IMR-90 (cell line): ENCODE measurements at regions not wholly inside any gene's neighbourhood (a gene's known extent, or its start where the extent isn't known, plus 50 kb on each side); places are given as distances from the start of the nearest gene placed in this dataset.

Experiments
- ATAC-seq: fragments of 200-7000 bp; cut with Tn5 transposase; 2 replicates; pipeline ENCODE4 v1.9.1; 2020; ENCODE audit warnings: low read depth, mild to moderate bottlenecking, moderate library complexity
- BruUV-seq: library from RNA; stranded (reverse); fragments of 400-500 nt; replicated peaks from 2 replicates; lab custom pipeline; 2021; lab: Mats Ljungman, UMichigan
- CTCF ChIA-PET: fragments of 300-600 bp; formaldehyde crosslinking; extraction: SDS; loops from one replicate; lab custom pipeline; 2021; ENCODE audit warnings: antibody characterized with exemption; lab: Yijun Ruan, JAX
- POLR2A ChIA-PET: fragments of 300-600 bp; sonication (Branson Sonifier 250); formaldehyde crosslinking; loops from one replicate; lab custom pipeline; 2022; ENCODE audit warnings: antibody characterized with exemption; ENCODE audit not compliant: unreplicated experiment; lab: Charles Lee
- DNase-seq: peaks from one replicate; pipeline ENCODE4 v3.0.0; 2013
- H2AFZ ChIP-seq: replicated peaks from 2 replicates; pipeline ENCODE3; 2013; ENCODE audit warnings: low read length, mild to moderate bottlenecking; ENCODE audit not compliant: poor library complexity
- H2AK5ac ChIP-seq: 2 replicates; pipeline ENCODE4 v1.6.1; 2013; ENCODE audit warnings: low read depth, low read length, inconsistent platforms
- H2AK9ac ChIP-seq: replicated peaks from 2 replicates; pipeline ENCODE3; 2013; ENCODE audit warnings: mild to moderate bottlenecking, low read depth, low read length, moderate library complexity; ENCODE audit not compliant: poor library complexity
- H2BK120ac ChIP-seq: 2 replicates; pipeline ENCODE4 v1.6.1; 2013; ENCODE audit warnings: low read depth, low read length, inconsistent platforms
- H2BK15ac ChIP-seq: 3 replicates; pipeline ENCODE4 v1.6.1; 2013; ENCODE audit warnings: low read depth, low read length, inconsistent platforms
- H2BK20ac ChIP-seq: 2 replicates; pipeline ENCODE4 v1.6.1; 2013; ENCODE audit warnings: low read depth, mild to moderate bottlenecking, inconsistent platforms, low read length, moderate library complexity
- H2BK5ac ChIP-seq: 2 replicates; pipeline ENCODE4 v1.6.1; 2013; ENCODE audit warnings: mild to moderate bottlenecking, low read depth, low read length, inconsistent platforms; ENCODE audit not compliant: poor library complexity, severe bottlenecking
- H3K14ac ChIP-seq: replicated peaks from 2 replicates; pipeline ENCODE4 v1.6.1; 2013; ENCODE audit warnings: low read depth, low read length, inconsistent platforms
- H3K18ac ChIP-seq: 2 replicates; pipeline ENCODE4 v1.6.1; 2013; ENCODE audit warnings: low read depth, low read length, control low read depth
- H3K23ac ChIP-seq: 2 replicates; pipeline ENCODE4 v1.6.1; 2013; ENCODE audit warnings: low read depth, low read length, inconsistent platforms
- H3K27ac ChIP-seq: 2 replicates; pipeline ENCODE4 v1.5.1; 2013; ENCODE audit warnings: mild to moderate bottlenecking, control low read depth, low read length; ENCODE audit not compliant: insufficient read depth
- H3K27me3 ChIP-seq: 2 replicates; pipeline ENCODE4 v1.6.1; 2013; ENCODE audit warnings: low read length; ENCODE audit not compliant: control insufficient read depth, insufficient read depth
- H3K36me3 ChIP-seq: 2 replicates; pipeline ENCODE4 v1.6.1; 2013; ENCODE audit warnings: low read length, mixed read lengths; ENCODE audit not compliant: control insufficient read depth, insufficient read depth
- H3K4ac ChIP-seq: 2 replicates; pipeline ENCODE4 v1.6.1; 2013; ENCODE audit warnings: low read depth, low read length, inconsistent platforms
- H3K4me1 ChIP-seq: 2 replicates; pipeline ENCODE4 v1.6.1; 2013; ENCODE audit warnings: low read length, mixed read lengths; ENCODE audit not compliant: control insufficient read depth, insufficient read depth
- H3K4me2 ChIP-seq: 2 replicates; pipeline ENCODE4 v1.6.1; 2013; ENCODE audit warnings: low read depth, mild to moderate bottlenecking, control low read depth, low read length, moderate library complexity
- H3K4me3 ChIP-seq: 2 replicates; pipeline ENCODE4 v1.5.1; 2013; ENCODE audit warnings: low read depth, mild to moderate bottlenecking, control low read depth, low read length, moderate library complexity; ENCODE audit not compliant: insufficient read depth
- H3K56ac ChIP-seq: 2 replicates; pipeline ENCODE4 v1.6.1; 2013; ENCODE audit warnings: low read length, inconsistent platforms; ENCODE audit not compliant: insufficient read depth; ENCODE audit errors: extremely low read depth
- H3K79me1 ChIP-seq, 2 experiments: 2 replicates each; pipeline ENCODE4 v1.6.1; 2013; ENCODE audit warnings: low read length in 2 of 2, inconsistent platforms in 1 of 2, low read depth in 1 of 2
- H3K9ac ChIP-seq: 2 replicates; pipeline ENCODE4 v1.6.1; 2013; ENCODE audit warnings: low read depth, low read length, control low read depth
- H3K9me1 ChIP-seq: 2 replicates; pipeline ENCODE4 v1.6.1; 2013; ENCODE audit warnings: low read length, inconsistent platforms; ENCODE audit not compliant: insufficient read depth
- H3K9me3 ChIP-seq: 2 replicates; pipeline ENCODE4 v1.6.1; 2013; ENCODE audit warnings: low read length; ENCODE audit not compliant: control insufficient read depth, insufficient read depth
- H4K20me1 ChIP-seq: 2 replicates; pipeline ENCODE4 v1.6.1; 2013; ENCODE audit warnings: low read length, inconsistent platforms; ENCODE audit not compliant: insufficient read depth
- H4K5ac ChIP-seq: 2 replicates; pipeline ENCODE4 v1.6.1; 2013; ENCODE audit warnings: mild to moderate bottlenecking, low read depth, low read length, control low read depth
- H4K8ac ChIP-seq, 2 experiments: 2 replicates each; pipeline ENCODE4 v1.6.1; 2013; ENCODE audit warnings: low read depth in 2 of 2, low read length in 2 of 2, control low read depth in 1 of 2, inconsistent platforms in 1 of 2
- H4K91ac ChIP-seq: 2 replicates; pipeline ENCODE4 v1.6.1; 2013; ENCODE audit warnings: low read depth, low read length, inconsistent platforms; ENCODE audit not compliant: insufficient read depth
- CEBPB ChIP-seq: IDR thresholded peaks from 2 replicates; pipeline ENCODE4 v1.6.1; 2012; ENCODE audit warnings: low read depth, low read length, improper control_type of control experiment
- CHD1 ChIP-seq: IDR thresholded peaks from 2 replicates; pipeline ENCODE4 v1.6.1; 2012; ENCODE audit warnings: low read depth, low read length, improper control_type of control experiment
- ELK1 ChIP-seq: fragments of 150-350 bp; IDR thresholded peaks from 2 replicates; pipeline ENCODE4 v1.6.1; 2016; ENCODE audit warnings: low read depth, mild to moderate bottlenecking, low read length, moderate library complexity, borderline replicate concordance
- MXI1 ChIP-seq: IDR thresholded peaks from 2 replicates; pipeline ENCODE4 v1.6.1; 2012; ENCODE audit warnings: low read depth, mild to moderate bottlenecking, low read length, moderate library complexity, borderline replicate concordance
- NFE2L2 ChIP-seq: fragments of 150-350 bp; IDR thresholded peaks from 2 replicates; pipeline ENCODE4 v1.6.1; 2016; ENCODE audit warnings: low read depth, mild to moderate bottlenecking, low read length
- RAD21 ChIP-seq: IDR thresholded peaks from 2 replicates; pipeline ENCODE4 v1.6.1; 2012; ENCODE audit warnings: low read length, improper control_type of control experiment
- RCOR1 ChIP-seq: IDR thresholded peaks from 2 replicates; pipeline ENCODE4 v1.6.1; 2012; ENCODE audit warnings: mild to moderate bottlenecking, low read length, improper control_type of control experiment; ENCODE audit not compliant: insufficient replicate concordance
- RFX5 ChIP-seq: IDR thresholded peaks from 2 replicates; pipeline ENCODE4 v1.8.0; 2012; ENCODE audit warnings: low read depth, mild to moderate bottlenecking, low read length, moderate library complexity
- SMC3 ChIP-seq: fragments of 150-350 bp; IDR thresholded peaks from 2 replicates; pipeline ENCODE4 v1.6.1; 2016; ENCODE audit warnings: low read depth, mild to moderate bottlenecking, antibody characterized with exemption, low read length, moderate library complexity
- USF2 ChIP-seq: fragments of 150-350 bp; IDR thresholded peaks from 2 replicates; pipeline ENCODE4 v1.6.1; 2017; ENCODE audit warnings: mild to moderate bottlenecking, antibody characterized with exemption, low read length, low read depth
- WGBS, 2 experiments: methylation state at CpG; one replicate each; pipeline versions ENCODE4 v1.1.5 to v1.1.7; 2013; ENCODE audit warnings: missing lambda C conversion rate in 2 of 2; ENCODE audit not compliant: insufficient read length in 1 of 2; ENCODE audit errors: extremely low coverage in 2 of 2; 5-methylcytosine and 5-hydroxymethylcytosine counted together
- dilution Hi-C: fragments of 300-500 bp; cut with HindIII; formaldehyde crosslinking; loops from one replicate; pipeline ENCODE4 v1.14.3; 2018; ENCODE audit warnings: low sequenced_read_pairs; ENCODE audit not compliant: unreplicated experiment
- in situ Hi-C: fragments of 300-500 bp; cut with MboI; formaldehyde crosslinking; loops from 3 replicates; pipeline ENCODE4 v1.14.3; 2019; ENCODE audit warnings: low sequenced_read_pairs, inconsistent platforms, mixed read lengths
- intact Hi-C: fragments of 100-400 bp; cut with micrococcal nuclease; formaldehyde crosslinking; loops from 2 replicates; pipeline ENCODE4 v1.10.0; 2022

- intact Hi-C loops = no loop called here
- Histone ChIP-seq H2BK5ac (no peak overlapping the region), H2AFZ (no peak overlapping the region), H4K20me1 (no peaks in the 10 kb centered on the region), H3K9ac (no peak overlapping the region), H2BK120ac (no peak overlapping the region), H3K36me3 (no peaks in the 10 kb centered on the region), H3K9me1 (no peaks in the 10 kb centered on the region), H3K9me3 (peaks cover 10% of the 10 kb centered on the region), H2BK15ac (no peak overlapping the region), H3K27ac (no peak overlapping the region), H3K23ac (no peak overlapping the region), H3K56ac (no peak overlapping the region), H2BK20ac (no peak overlapping the region), H3K18ac (no peak overlapping the region), H2AK9ac (no peak overlapping the region), H4K5ac (no peak overlapping the region), H2AK5ac (no peak overlapping the region), H3K14ac (no peak overlapping the region), H4K91ac (no peak overlapping the region), H3K79me1 (no peaks in the 10 kb centered on the region), H3K4me3 (no peak overlapping the region), H4K8ac (no peak overlapping the region), H3K27me3 (no peaks in the 10 kb centered on the region), H3K4me2 (no peak overlapping the region), H3K4ac (no peak overlapping the region), H3K4me1 (no peaks in the 10 kb centered on the region)
- ChIA-PET POLR2A (no interaction called here), CTCF (no interaction called here)
- in situ Hi-C loops = no loop called here
- dilution Hi-C loops = no loop called here
- 72% methylated on average over 3 of the region's 3 CpGs; no CpG with 5 or more reads in 1 of the 2 experiments for WGBS, 2 experiments
- BruUV-seq = no TSS peak
- DNase-seq = no peak
- ATAC-seq = no peak
- TF ChIP-seq RFX5 (no peak), CHD1 (no peak), USF2 (no peak), ELK1 (no peak), RAD21 (no peak), RCOR1 (no peak), NFE2L2 (no peak), CEBPB (no peak), MXI1 (no peak), SMC3 (no peak)
These were observed 149.2 kb upstream of the IRX1 start for GRCh38 chr5:3446410-3446809.
